Pancreas (tissue), 10 donors: ENCODE measurements at regions not wholly inside any gene's neighbourhood (a gene's known extent, or its start where the extent isn't known, plus 50 kb on each side); places are given as distances from the start of the nearest gene placed in this dataset.
"Not testable (repeated sequence)": the region's sequence is repeated elsewhere in the genome, so short reads cannot be mapped to it uniquely, and the experiment has no call there.

Experiments
- ATAC-seq, 4 donors: fragments of 200-7000 bp; cut with Tn5 transposase; one replicate each; pipeline versions ENCODE4 v1.8.0 to v1.9.1; 2020; ENCODE audit warnings: mild to moderate bottlenecking in 4 of 4, moderate library complexity in 4 of 4
- DNase-seq, 6 donors: peaks; one replicate each; pipeline ENCODE4 v3.0.0-alpha.2; 2020
- FAIRE-seq: peaks from 2 replicates; lab custom pipeline; 2012; peaks lifted over from hg19 to GRCh38; lab: Jason Lieb, UNC
- H3K27ac ChIP-seq, 4 donors: fragments of 200-600 bp; sonication (generic); 1 replicate in 3 of 4; 2 replicates in 1 of 4; pipeline versions ENCODE4 v1.5.0 to v1.8.0; 2020
- H3K27me3 ChIP-seq, 4 donors: fragments of 200-600 bp; one replicate each; pipeline ENCODE4 v1.8.0; 2021
- H3K36me3 ChIP-seq, 3 donors: fragments of 200-600 bp; sonication (generic) in 1 of 3; one replicate each; pipeline versions ENCODE4 v1.5.0 to v1.8.0; 2020 to 2021
- H3K4me1 ChIP-seq, 3 donors: fragments of 200-600 bp; one replicate each; pipeline ENCODE4 v1.8.0; 2021
- H3K4me3 ChIP-seq, 4 donors: fragments of 200-600 bp; sonication (generic) in 2 of 4; one replicate each; pipeline versions ENCODE4 v1.5.0 to v1.8.0; 2020 to 2021
- H3K9me3 ChIP-seq, 4 donors: fragments of 200-600 bp; one replicate each; pipeline ENCODE4 v1.8.0; 2021
- WGBS, 2 donors: extraction: QIAGEN DNeasy Blood & Tissue Kit; methylation state at CpG; one replicate each; pipeline ENCODE4 v1.1.7; 2013; 5-methylcytosine and 5-hydroxymethylcytosine counted together
- intact Hi-C, 3 donors: fragments of 100-400 bp; cut with DNase I; formaldehyde crosslinking; loops; one replicate each; pipeline versions ENCODE4 v1.11.1 to v1.14.2; 2022
- TF ChIP-seq, protein P1 (sequence below), 4 donors: fragments of 200-600 bp; sonication (generic) in 3 of 4; IDR thresholded peaks; one replicate each; pipeline versions ENCODE4 v1.5.0 to v1.8.0; 2021; ENCODE audit warnings: antibody characterized with exemption in 4 of 4
- donor health status: healthy with polysubstance abuse.
- donor health status: DM: no; HTN: no; CAD: no; lungs with moderate emphysema.
- donor health status: DM: no; HTN: no; CAD: no.
- donor health status: control.
- donor health status: control.
- donor health status: Bipolar disorder and iron deficiency.
- donor health status: DM: yes; HTN: yes; CAD: no.
- donor health status: DM: no; HTN: no; CAD: no.
- donor health status: DM: no; HTN: no; CAD: no.
- donor health status: DM: yes; HTN: yes; CAD: no.

GRCh38 chr12:75746621-75747020, 235.2 kb upstream of the KRR1 start:
- H3K9me3 ChIP-seq, result no peaks in the 10 kb centered on the region
- WGBS, 2 donors, result 90 to 94% methylated on average over 4 of the region's 4 CpGs
- intact Hi-C loops, result no loop called here
- no peak overlapping the region for H3K27ac ChIP-seq
- FAIRE-seq, result no peak
- no peaks in the 10 kb centered on the region for H3K36me3 ChIP-seq
- TF ChIP-seq, protein P1, sequence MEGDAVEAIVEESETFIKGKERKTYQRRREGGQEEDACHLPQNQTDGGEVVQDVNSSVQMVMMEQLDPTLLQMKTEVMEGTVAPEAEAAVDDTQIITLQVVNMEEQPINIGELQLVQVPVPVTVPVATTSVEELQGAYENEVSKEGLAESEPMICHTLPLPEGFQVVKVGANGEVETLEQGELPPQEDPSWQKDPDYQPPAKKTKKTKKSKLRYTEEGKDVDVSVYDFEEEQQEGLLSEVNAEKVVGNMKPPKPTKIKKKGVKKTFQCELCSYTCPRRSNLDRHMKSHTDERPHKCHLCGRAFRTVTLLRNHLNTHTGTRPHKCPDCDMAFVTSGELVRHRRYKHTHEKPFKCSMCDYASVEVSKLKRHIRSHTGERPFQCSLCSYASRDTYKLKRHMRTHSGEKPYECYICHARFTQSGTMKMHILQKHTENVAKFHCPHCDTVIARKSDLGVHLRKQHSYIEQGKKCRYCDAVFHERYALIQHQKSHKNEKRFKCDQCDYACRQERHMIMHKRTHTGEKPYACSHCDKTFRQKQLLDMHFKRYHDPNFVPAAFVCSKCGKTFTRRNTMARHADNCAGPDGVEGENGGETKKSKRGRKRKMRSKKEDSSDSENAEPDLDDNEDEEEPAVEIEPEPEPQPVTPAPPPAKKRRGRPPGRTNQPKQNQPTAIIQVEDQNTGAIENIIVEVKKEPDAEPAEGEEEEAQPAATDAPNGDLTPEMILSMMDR (IDR thresholded peaks at IDR 0.05), result no peak
- H3K4me1 ChIP-seq, result peaks cover 0 to 15% (median 12%) of the 10 kb centered on the region in 3 donors
- no peak overlapping the region for H3K4me3 ChIP-seq
- no peak for ATAC-seq
- no peaks in the 10 kb centered on the region for H3K27me3 ChIP-seq
- no peak for DNase-seq

DNA sequence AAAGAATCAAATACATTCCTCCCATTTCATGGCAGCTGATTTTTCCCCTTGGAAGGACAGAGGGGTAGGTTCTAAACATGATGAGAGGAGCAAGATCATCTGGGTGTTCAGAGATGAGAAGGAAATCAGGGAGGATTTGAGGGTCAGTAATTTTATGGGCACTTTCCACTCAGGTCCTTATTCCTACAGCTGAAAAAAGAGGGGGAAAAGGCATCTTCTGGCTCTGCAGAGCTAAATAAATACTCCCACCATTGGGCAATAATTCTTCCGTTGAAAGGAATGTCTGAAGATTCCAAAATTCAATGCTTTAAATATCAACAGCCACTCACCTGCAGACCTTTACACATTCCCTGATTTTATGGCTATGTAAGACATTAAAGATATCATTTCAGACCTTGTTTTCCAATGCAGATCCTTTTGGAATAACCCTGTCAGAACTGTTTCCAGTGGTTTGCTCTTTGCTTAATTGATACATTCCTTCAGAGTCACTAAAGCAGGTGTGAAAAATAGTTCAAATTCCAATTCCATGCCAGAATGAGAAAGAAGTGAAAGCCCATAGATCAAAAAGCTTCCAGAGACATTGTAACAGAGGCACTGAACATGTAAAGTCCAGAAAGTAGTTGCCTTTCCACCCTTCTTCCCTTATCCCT, 233.3 kb upstream of the KRR1 start:
- Histone ChIP-seq H3K4me3 (no peak overlapping the region), H3K27ac (no peak overlapping the region), H3K9me3 (no peaks in the 10 kb centered on the region), H3K36me3 (no peaks in the 10 kb centered on the region), H3K27me3 (no peaks in the 10 kb centered on the region), H3K4me1 (no peaks in the 10 kb centered on the region)
- TF ChIP-seq, protein P1 (IDR thresholded peaks at IDR 0.05), result no peak
- WGBS, 2 donors, result 33 to 43% methylated on average over 1 of the region's 1 CpG
- intact Hi-C loops, result no loop called here
- FAIRE-seq (no peak), DNase-seq (no peak), ATAC-seq (peak in 2 of 4 donors; percentile 23 to 53)

GRCh38 chr12:75742961-75743360, 231.6 kb upstream of the KRR1 start:
- no peak overlapping the region for H3K4me3 ChIP-seq
- FAIRE-seq (no peak), DNase-seq (no peak), ATAC-seq (no peak)
- WGBS, 2 donors, result 90 to 95% methylated on average over 1 of the region's 1 CpG
- no peaks in the 10 kb centered on the region for H3K36me3 ChIP-seq
- no peaks in the 10 kb centered on the region for H3K9me3 ChIP-seq
- no peak overlapping the region for H3K27ac ChIP-seq
- no peaks in the 10 kb centered on the region for H3K27me3 ChIP-seq
- intact Hi-C loops, result no loop called here
- TF ChIP-seq, protein P1 (IDR thresholded peaks at IDR 0.05), result no peak
- no peaks in the 10 kb centered on the region for H3K4me1 ChIP-seq

DNA sequence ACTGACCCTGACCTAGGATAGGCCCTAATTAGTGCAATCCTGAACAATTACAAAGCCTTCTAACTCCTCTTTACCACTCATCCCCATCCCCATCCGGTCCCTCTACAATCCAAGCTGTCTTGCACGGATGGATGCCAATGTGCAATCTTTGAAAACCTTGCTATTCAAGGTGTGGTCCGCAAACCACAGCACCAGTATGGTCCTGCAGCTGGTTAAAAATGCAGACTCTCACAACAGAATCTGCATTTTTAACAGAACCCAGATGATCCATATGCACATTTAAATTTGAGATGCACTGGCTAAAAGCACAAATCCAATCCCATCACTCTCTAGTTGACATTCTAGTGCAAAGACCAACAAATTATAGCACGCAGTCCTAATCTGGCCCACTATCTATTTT, 230.6 kb upstream of the KRR1 start:
- FAIRE-seq (no peak), DNase-seq (no peak), ATAC-seq (no peak)
- WGBS, 2 donors, result 94 to 95% methylated on average over 4 of the region's 4 CpGs
- no peaks in the 10 kb centered on the region for H3K27me3 ChIP-seq
- H3K4me3 ChIP-seq, result no peak overlapping the region
- intact Hi-C loops, result no loop called here
- no peaks in the 10 kb centered on the region for H3K9me3 ChIP-seq
- TF ChIP-seq, protein P1 (IDR thresholded peaks at IDR 0.05), result no peak
- no peaks in the 10 kb centered on the region for H3K4me1 ChIP-seq
- no peaks in the 10 kb centered on the region for H3K36me3 ChIP-seq
- H3K27ac ChIP-seq, result no peak overlapping the region

DNA sequence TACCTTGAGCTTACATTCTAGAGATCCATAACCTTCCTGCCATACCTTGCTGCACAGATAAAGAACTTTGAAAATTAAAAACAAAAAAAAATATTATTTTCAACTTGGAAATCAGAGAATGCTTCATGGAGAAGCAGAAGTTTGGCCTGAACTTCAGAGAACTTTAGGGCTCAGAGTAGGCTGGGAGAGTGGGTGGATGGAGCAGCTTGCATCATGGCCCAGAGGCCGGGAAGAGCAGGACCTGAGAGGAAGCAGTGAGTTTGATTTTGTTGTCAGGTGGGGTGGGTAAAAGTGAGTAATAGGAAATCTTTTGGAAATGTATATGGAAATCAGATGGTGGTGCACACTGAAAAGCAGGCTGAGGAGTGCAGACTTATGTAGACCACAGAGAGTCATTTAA, 228.5 kb upstream of the KRR1 start:
- intact Hi-C loops, result no loop called here
- Histone ChIP-seq H3K4me1 (peaks cover 0 to 2% (median 0%) of the 10 kb centered on the region in 3 donors), H3K4me3 (no peak overlapping the region), H3K27ac (no peak overlapping the region), H3K27me3 (no peaks in the 10 kb centered on the region), H3K36me3 (no peaks in the 10 kb centered on the region), H3K9me3 (no peaks in the 10 kb centered on the region)
- ATAC-seq, result no peak
- FAIRE-seq, result no peak
- WGBS, 2 donors, result 91 to 93% methylated on average over 1 of the region's 1 CpG
- no peak for DNase-seq
- TF ChIP-seq, protein P1 (IDR thresholded peaks at IDR 0.05), result no peak

DNA sequence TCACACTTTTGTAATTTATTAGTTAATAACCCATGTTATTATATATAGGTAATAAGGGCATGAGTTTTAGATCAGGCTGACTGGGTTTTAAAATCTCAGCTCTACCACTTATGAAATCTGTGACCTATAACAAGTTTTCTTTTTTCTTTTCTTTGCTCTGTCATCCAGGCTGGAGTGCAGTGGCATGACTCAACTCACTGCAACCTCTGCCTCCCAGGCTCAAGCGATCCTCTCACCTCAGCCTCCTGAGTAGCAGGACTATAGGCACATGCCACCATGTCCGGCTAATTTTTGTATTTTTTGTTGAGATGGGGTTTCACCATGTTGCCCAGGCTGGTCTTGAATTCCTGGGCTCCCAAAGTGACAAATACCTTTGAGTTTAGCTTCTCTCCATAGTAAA, 227.7 kb upstream of the KRR1 start:
- ATAC-seq, FAIRE-seq, H3K4me1 ChIP-seq, H3K4me3 ChIP-seq, H3K27me3 ChIP-seq, intact Hi-C loops, H3K27ac ChIP-seq, H3K9me3 ChIP-seq, H3K36me3 ChIP-seq, DNase-seq: not testable (repeated sequence)
- WGBS, 2 donors, result 95 to 96% methylated on average over 2 of the region's 2 CpGs
